ENCODE measurements at regions not wholly inside any gene's neighbourhood (a gene's known extent, or its start where the extent isn't known, plus 50 kb on each side); places are given as distances from the start of the nearest gene placed in this dataset.

DNA sequence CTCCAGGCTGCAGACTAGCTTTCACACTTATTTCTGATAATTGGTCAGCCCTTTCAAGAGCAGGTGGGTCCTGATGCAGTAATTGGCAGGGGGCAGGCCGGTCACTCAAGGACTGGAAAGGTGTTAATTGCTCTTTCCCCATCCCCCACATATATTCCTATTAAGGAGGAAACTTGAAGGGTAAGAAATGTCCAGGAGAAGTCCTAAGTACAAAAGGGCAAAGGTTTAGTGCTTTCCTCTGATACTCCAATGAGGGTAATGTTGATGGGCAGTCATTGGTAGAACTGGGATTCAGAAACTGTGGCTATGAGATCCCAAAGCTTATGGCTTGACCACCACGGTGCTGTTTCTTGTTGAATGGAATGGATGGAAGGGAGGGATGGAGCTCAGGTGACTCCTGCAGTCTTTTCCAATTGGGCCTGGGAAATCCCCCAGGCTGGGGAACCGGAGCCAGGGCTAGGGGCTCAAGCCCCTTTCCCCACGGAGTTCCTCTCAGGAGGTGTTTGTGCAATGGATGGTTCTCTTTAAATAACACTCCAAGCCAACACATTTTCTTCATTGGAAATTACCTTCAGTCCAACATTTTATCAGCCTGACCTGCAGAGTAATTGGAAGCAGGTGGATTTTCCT, 103.2 kb upstream of the ALDH1B1 start:
- TF ChIP-seq, protein P1, sequence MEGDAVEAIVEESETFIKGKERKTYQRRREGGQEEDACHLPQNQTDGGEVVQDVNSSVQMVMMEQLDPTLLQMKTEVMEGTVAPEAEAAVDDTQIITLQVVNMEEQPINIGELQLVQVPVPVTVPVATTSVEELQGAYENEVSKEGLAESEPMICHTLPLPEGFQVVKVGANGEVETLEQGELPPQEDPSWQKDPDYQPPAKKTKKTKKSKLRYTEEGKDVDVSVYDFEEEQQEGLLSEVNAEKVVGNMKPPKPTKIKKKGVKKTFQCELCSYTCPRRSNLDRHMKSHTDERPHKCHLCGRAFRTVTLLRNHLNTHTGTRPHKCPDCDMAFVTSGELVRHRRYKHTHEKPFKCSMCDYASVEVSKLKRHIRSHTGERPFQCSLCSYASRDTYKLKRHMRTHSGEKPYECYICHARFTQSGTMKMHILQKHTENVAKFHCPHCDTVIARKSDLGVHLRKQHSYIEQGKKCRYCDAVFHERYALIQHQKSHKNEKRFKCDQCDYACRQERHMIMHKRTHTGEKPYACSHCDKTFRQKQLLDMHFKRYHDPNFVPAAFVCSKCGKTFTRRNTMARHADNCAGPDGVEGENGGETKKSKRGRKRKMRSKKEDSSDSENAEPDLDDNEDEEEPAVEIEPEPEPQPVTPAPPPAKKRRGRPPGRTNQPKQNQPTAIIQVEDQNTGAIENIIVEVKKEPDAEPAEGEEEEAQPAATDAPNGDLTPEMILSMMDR (IDR thresholded peaks at IDR 0.05; ENCODE audit: low read length), result no peak
- TF ChIP-seq EZH2 (optimal IDR thresholded peaks at IDR 0.05; ENCODE audit: low read depth, low read length), result no peak

Measured in MM.1S (cell line).